SK-N-SH (cell line): ENCODE measurements at regions not wholly inside any gene's neighbourhood (a gene's known extent, or its start where the extent isn't known, plus 50 kb on each side); places are given as distances from the start of the nearest gene placed in this dataset.

Experiments used
- CTCF ChIA-PET: fragments of 300-600, 350-600 bp; formaldehyde crosslinking; extraction: SDS; loops from one replicate; lab custom pipeline; 2021; lab: Yijun Ruan, JAX
- POLR2A ChIA-PET: fragments of 350-600 bp; sonication (Branson Sonifier 250); formaldehyde crosslinking; extraction: SDS; loops from one replicate; lab custom pipeline; 2020; ENCODE audit warnings: antibody characterized with exemption, inconsistent platforms; lab: Yijun Ruan, JAX
- DNase-seq: peaks from one replicate; pipeline ENCODE4 v3.0.0; 2012
- H2AFZ ChIP-seq: fragments of 200-600 bp; sonication (generic); 2 replicates; pipeline ENCODE4 v1.8.1; 2016; ENCODE audit warnings: antibody characterized with exemption, mild to moderate bottlenecking, low read depth
- H3F3A ChIP-seq: fragments of 200-600 bp; sonication (generic); replicated peaks from 2 replicates; pipeline ENCODE3; 2016; ENCODE audit warnings: antibody characterized with exemption, mild to moderate bottlenecking; ENCODE audit not compliant: insufficient read depth
- H3K27ac ChIP-seq, 2 experiments: fragments of 200-500 bp in 1 of 2; fragments of 200-600 bp in 1 of 2; sonication (Bioruptor generic) in 1 of 2; sonication (generic), shearing (Covaris generic) in 1 of 2; 2 replicates each; pipeline versions ENCODE4 v1.5.1 to v1.6.1; 2014 to 2016; ENCODE audit warnings: low read depth in 2 of 2, inconsistent platforms in 1 of 2, low read length in 1 of 2, mild to moderate bottlenecking in 1 of 2, mixed read lengths in 1 of 2
- H3K27me3 ChIP-seq: fragments of 200-600 bp; sonication (generic), shearing (Covaris generic); 2 replicates; pipeline ENCODE4 v1.6.1; 2016; ENCODE audit warnings: mixed run types; ENCODE audit not compliant: insufficient read depth
- H3K36me3 ChIP-seq, 2 experiments: fragments of 200-500 bp in 1 of 2; fragments of 200-600 bp in 1 of 2; sonication (Bioruptor generic) in 1 of 2; sonication (generic) in 1 of 2; replicated peaks in 1 of 2; 2 replicates each; pipeline versions ENCODE3 to v1.5.1; 2014 to 2016; ENCODE audit warnings: low read length in 1 of 2, mild to moderate bottlenecking in 1 of 2; ENCODE audit not compliant: insufficient read depth in 2 of 2, control insufficient read depth in 1 of 2
- H3K4me1 ChIP-seq, 2 experiments: fragments of 200-500 bp in 1 of 2; fragments of 200-600 bp in 1 of 2; sonication (Bioruptor generic) in 1 of 2; sonication (generic), shearing (Covaris generic) in 1 of 2; 2 replicates each; pipeline versions ENCODE4 v1.5.1 to v1.6.1; 2014 to 2016; ENCODE audit warnings: low read depth in 1 of 2, low read length in 1 of 2, mixed run types in 1 of 2; ENCODE audit not compliant: insufficient read depth in 2 of 2, control insufficient read depth in 1 of 2
- H3K4me2 ChIP-seq: fragments of 200-600 bp; sonication (generic), shearing (Covaris generic); 2 replicates; pipeline ENCODE4 v1.6.1; 2017; ENCODE audit warnings: mixed run types
- H3K4me3 ChIP-seq, 2 experiments: fragments of 200-500 bp in 1 of 2; fragments of 200-600 bp in 1 of 2; sonication (Bioruptor generic) in 1 of 2; sonication (generic), shearing (Covaris generic) in 1 of 2; 2 replicates each; pipeline versions ENCODE4 v1.5.1 to v1.8.1; 2014 to 2016; ENCODE audit warnings: low read depth in 2 of 2, inconsistent platforms in 1 of 2, low read length in 1 of 2, mild to moderate bottlenecking in 1 of 2, mixed read lengths in 1 of 2, moderate library complexity in 1 of 2
- H3K79me2 ChIP-seq: fragments of 200-600 bp; sonication (generic); 2 replicates; pipeline ENCODE4 v1.8.1; 2017; ENCODE audit warnings: mild to moderate bottlenecking; ENCODE audit not compliant: insufficient read depth
- H3K9ac ChIP-seq: fragments of 200-600 bp; sonication (generic); 2 replicates; pipeline ENCODE4 v1.6.1; 2017; ENCODE audit warnings: mixed run types
- H3K9me2 ChIP-seq: fragments of 200-600 bp; sonication (generic); 2 replicates; pipeline ENCODE4 v1.6.1; 2017; ENCODE audit warnings: mixed run types
- H3K9me3 ChIP-seq: fragments of 200-600 bp; sonication (generic); 2 replicates; pipeline ENCODE4 v1.6.1; 2017; ENCODE audit warnings: mixed run types, mild to moderate bottlenecking, moderate library complexity
- H4K20me1 ChIP-seq: fragments of 200-600 bp; sonication (generic); 2 replicates; pipeline ENCODE4 v1.6.1; 2017; ENCODE audit warnings: mild to moderate bottlenecking, mixed run types; ENCODE audit not compliant: insufficient read depth
- CTCF ChIP-seq: fragments of 200-600 bp; sonication (generic); IDR thresholded peaks from 2 replicates; pipeline ENCODE4 v1.6.1; 2017; ENCODE audit warnings: antibody characterized with exemption, mild to moderate bottlenecking, moderate library complexity
- FOXJ3 ChIP-seq: sonication (generic); formaldehyde crosslinking; IDR thresholded peaks from 2 replicates; pipeline ENCODE4 v1.5.1; 2020; ENCODE audit warnings: mild to moderate bottlenecking, missing genetic modification reagents
- GABPA ChIP-seq: IDR thresholded peaks from 2 replicates; pipeline ENCODE4 v1.4.0; 2012; ENCODE audit warnings: low read depth, mild to moderate bottlenecking
- JUND ChIP-seq: IDR thresholded peaks from 2 replicates; pipeline ENCODE4 v1.4.0; 2012
- MAX ChIP-seq: IDR thresholded peaks from 2 replicates; pipeline ENCODE4 v1.4.0; 2012; ENCODE audit warnings: low read depth
- MEF2A ChIP-seq: IDR thresholded peaks from 2 replicates; pipeline ENCODE4 v1.4.0; 2012; ENCODE audit warnings: low read depth, borderline replicate concordance
- MXI1 ChIP-seq: IDR thresholded peaks from 2 replicates; pipeline ENCODE4 v1.6.1; 2012; ENCODE audit warnings: mild to moderate bottlenecking, low read depth, low read length, improper control_type of control experiment
- NRF1 ChIP-seq: IDR thresholded peaks from 2 replicates; pipeline ENCODE4 v1.6.1; 2012; ENCODE audit warnings: low read depth, mild to moderate bottlenecking, low read length
- POLR2AphosphoS5 ChIP-seq: IDR thresholded peaks from 2 replicates; pipeline ENCODE4 v1.6.1; 2012; ENCODE audit warnings: low read depth, low read length
- RAD21 ChIP-seq: IDR thresholded peaks from 2 replicates; pipeline ENCODE4 v1.6.1; 2012; ENCODE audit warnings: mild to moderate bottlenecking, low read length
- RXRA ChIP-seq: IDR thresholded peaks from 2 replicates; pipeline ENCODE4 v1.4.0; 2012; ENCODE audit warnings: low read depth, mild to moderate bottlenecking, borderline replicate concordance
- SIN3A ChIP-seq: IDR thresholded peaks from 2 replicates; pipeline ENCODE4 v1.6.1; 2012; ENCODE audit warnings: low read depth, mild to moderate bottlenecking, low read length, moderate library complexity, borderline replicate concordance
- USF1 ChIP-seq: IDR thresholded peaks from 2 replicates; pipeline ENCODE4 v1.4.0; 2012; ENCODE audit warnings: low read depth, borderline replicate concordance
- YY1 ChIP-seq: IDR thresholded peaks from 2 replicates; pipeline ENCODE4 v1.4.0; 2012; ENCODE audit warnings: low read depth, mild to moderate bottlenecking
- ZBTB33 ChIP-seq: IDR thresholded peaks from 2 replicates; pipeline ENCODE4 v1.4.0; 2012; ENCODE audit warnings: low read depth, borderline replicate concordance
- WGBS: methylation state at CpG from one replicate; pipeline ENCODE4 v1.1.6; 2017; ENCODE audit warnings: low lambda C conversion rate; 5-methylcytosine and 5-hydroxymethylcytosine counted together

- TF ChIP-seq FOXJ3 (CRISPR knock-in tag) (no peak), CTCF (no peak), RAD21 (peak; percentile 60), YY1 (no peak), NRF1 (no peak)
These were observed 347.2 kb downstream of the ZNF536 start (continued) for GRCh38 chr19:30719189-30719998.

GRCh38 chr19:30718707-30719106 lies 346.5 kb downstream of the ZNF536 start:
- no peaks in the 10 kb centered on the region for H3F3A ChIP-seq
- H3K9me2 ChIP-seq = no peaks in the 10 kb centered on the region
- H3K4me1 ChIP-seq = peaks cover 0 to 20% of the 10 kb centered on the region in 2 experiments; a peak in 2 of 4 replicates
- H3K36me3 ChIP-seq = no peaks in the 10 kb centered on the region
- peak overlapping the region; percentile 55; the same call in 1 of the 2 replicates for H3K4me2 ChIP-seq
- no peaks in the 10 kb centered on the region for H3K79me2 ChIP-seq
- TF ChIP-seq GABPA (no peak), MXI1 (no peak), YY1 (no peak), POLR2AphosphoS5 (no peak), USF1 (no peak), MAX (no peak), ZBTB33 (no peak), FOXJ3 (CRISPR knock-in tag) (no peak), JUND (no peak), SIN3A (no peak), CTCF (no peak), RXRA (no peak), MEF2A (no peak)
- H3K4me3 ChIP-seq = no peak overlapping the region
- peak; percentile 53 for DNase-seq
- ChIA-PET POLR2A (interaction anchor here (1.0 to 2.0 kb wide), 4 partner anchors 13 to 621 kb away, joined by 3 to 12 read pairs (median 6); no protein-coding TSS in a partner anchor), CTCF (interaction anchor here (0.7 to 3.5 kb wide), 14 partner anchors 14 to 640 kb away, joined by 3 to 35 read pairs (median 10); no protein-coding TSS in a partner anchor)
- no peaks in the 10 kb centered on the region for H3K9me3 ChIP-seq
- no peaks in the 10 kb centered on the region for H4K20me1 ChIP-seq
- no peak overlapping the region for H3K9ac ChIP-seq
- 39% methylated on average over 4 of the region's 4 CpGs for WGBS
- no peaks in the 10 kb centered on the region for H3K27me3 ChIP-seq
- no peak overlapping the region; the same call in 1 of the 2 replicates for H2AFZ ChIP-seq
- H3K27ac ChIP-seq = peak overlapping the region in 1 of 2 experiments; percentile 93; a peak in 2 of 4 replicates
